ENCODE measurements at regions not wholly inside any gene's neighbourhood (a gene's known extent, or its start where the extent isn't known, plus 50 kb on each side); places are given as distances from the start of the nearest gene placed in this dataset.

DNA sequence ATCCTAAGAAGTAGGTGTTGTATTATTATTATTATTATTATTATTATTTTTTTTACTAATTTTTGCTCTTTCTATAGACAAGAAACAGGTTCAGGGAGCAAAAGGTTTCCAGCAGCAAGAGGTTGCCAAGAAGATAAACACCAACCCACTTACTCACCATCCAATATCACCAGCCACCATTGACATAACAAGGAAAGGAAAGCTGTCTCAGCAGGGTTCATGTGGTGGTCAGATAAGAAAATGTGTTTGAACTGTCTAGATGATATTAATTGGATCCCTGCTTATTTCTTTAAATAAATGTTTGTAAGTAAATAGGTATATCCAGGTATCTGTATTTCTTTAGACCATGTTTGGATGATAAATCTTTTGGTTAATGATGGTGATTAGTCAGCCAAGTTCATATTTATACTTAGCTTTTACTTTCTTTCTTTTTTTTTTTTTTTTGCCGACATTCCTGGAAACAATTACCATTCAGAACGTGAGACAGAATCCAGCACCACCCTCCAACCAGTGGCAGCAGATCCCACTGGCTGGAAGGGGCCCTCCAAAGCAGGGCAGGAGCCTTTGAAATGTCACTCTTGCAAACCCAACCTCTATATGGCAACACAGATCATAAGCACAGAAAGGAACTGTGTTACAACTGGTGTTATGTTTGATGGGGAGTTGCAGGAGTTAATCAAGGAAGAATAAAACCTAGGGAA, 139.2 kb upstream of the ECI2 start:
- H3K9ac ChIP-seq (ENCODE audit: low read depth, low read length), result no peak overlapping the region
- no peak overlapping the region for H3K4me3 ChIP-seq (ENCODE audit: low read depth, low read length)
- H3K9me3 ChIP-seq (ENCODE audit: control insufficient read depth, insufficient read depth, low read length), result no peaks in the 10 kb centered on the region
- no peaks in the 10 kb centered on the region for H3K27me3 ChIP-seq (ENCODE audit: control insufficient read depth, insufficient read depth, low read length)
- H3K4me1 ChIP-seq (ENCODE audit: control insufficient read depth, insufficient read depth, low read length), result no peaks in the 10 kb centered on the region
- no peaks in the 10 kb centered on the region for H3K36me3 ChIP-seq (ENCODE audit: control insufficient read depth, insufficient read depth, low read length)

GRCh38 chr6:4272996-4273395, 137.6 kb upstream of the ECI2 start:
- Histone ChIP-seq H3K4me3 (ENCODE audit: low read depth, low read length) (no peak overlapping the region), H3K9ac (ENCODE audit: low read depth, low read length) (no peak overlapping the region), H3K4me1 (ENCODE audit: control insufficient read depth, insufficient read depth, low read length) (no peaks in the 10 kb centered on the region), H3K9me3 (ENCODE audit: control insufficient read depth, insufficient read depth, low read length) (no peaks in the 10 kb centered on the region), H3K36me3 (ENCODE audit: control insufficient read depth, insufficient read depth, low read length) (no peaks in the 10 kb centered on the region), H3K27me3 (ENCODE audit: control insufficient read depth, insufficient read depth, low read length) (no peaks in the 10 kb centered on the region)

DNA sequence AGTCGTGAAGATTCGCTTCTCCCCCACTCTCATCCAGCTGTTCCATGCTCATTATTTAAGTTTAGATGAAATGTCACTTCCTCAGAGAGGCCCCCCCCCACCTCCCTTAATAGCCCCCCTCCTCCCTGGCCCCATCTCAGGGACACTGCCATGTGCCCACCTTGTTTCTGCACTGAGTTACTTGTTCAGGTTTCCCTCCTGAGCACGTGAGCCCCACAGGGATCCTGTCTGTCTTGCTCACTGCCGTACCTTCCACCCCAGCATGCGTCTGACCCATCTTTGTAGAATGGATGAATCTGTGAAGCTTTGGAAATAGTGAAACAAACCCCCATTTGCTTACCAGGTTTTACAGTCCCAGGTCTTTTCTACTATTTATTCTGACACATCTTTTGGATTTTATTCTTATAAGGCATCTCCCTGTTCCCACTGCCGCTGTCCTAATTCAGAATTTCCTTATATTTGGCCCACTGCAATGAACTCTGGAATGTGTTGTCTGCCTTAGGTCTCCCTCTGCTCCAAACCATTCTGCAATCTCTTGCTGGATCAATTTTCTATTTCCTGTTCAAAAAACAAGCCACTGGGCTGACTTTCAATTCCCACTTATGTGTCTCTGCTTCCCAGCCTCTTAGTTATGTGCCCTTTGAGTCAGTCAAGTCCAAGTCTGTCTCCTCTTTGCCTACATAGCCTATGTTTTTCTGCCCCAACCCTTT, 136.5 kb upstream of the ECI2 start:
- Histone ChIP-seq H3K4me3 (ENCODE audit: low read depth, low read length) (no peak overlapping the region), H3K4me1 (ENCODE audit: control insufficient read depth, insufficient read depth, low read length) (no peaks in the 10 kb centered on the region), H3K27me3 (ENCODE audit: control insufficient read depth, insufficient read depth, low read length) (no peaks in the 10 kb centered on the region), H3K9me3 (ENCODE audit: control insufficient read depth, insufficient read depth, low read length) (no peaks in the 10 kb centered on the region), H3K36me3 (ENCODE audit: control insufficient read depth, insufficient read depth, low read length) (no peaks in the 10 kb centered on the region), H3K9ac (ENCODE audit: low read depth, low read length) (no peak overlapping the region)

DNA sequence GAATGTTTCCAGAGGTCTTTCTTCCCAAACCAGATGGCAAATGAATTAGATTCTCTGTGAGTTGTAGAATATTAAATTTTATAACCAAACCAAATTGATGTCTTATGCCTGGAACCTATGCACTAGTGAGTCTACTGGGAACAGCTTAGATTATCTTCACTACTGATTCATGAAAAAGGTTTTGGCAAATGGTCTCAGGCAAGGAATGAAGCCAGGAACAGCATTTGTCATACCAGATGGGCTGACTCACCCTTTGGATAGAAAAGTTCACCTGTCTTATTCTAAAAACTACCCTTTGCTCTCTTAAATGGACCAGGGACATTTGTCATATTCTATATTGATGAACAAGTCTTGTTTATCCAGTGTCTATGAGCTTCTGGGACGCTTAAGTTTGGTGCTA, 135.4 kb upstream of the ECI2 start:
- H3K4me3 ChIP-seq (ENCODE audit: low read depth, low read length), result no peak overlapping the region
- no peaks in the 10 kb centered on the region for H3K4me1 ChIP-seq (ENCODE audit: control insufficient read depth, insufficient read depth, low read length)
- H3K27me3 ChIP-seq (ENCODE audit: control insufficient read depth, insufficient read depth, low read length), result no peaks in the 10 kb centered on the region
- H3K36me3 ChIP-seq (ENCODE audit: control insufficient read depth, insufficient read depth, low read length), result no peaks in the 10 kb centered on the region
- no peak overlapping the region for H3K9ac ChIP-seq (ENCODE audit: low read depth, low read length)
- no peaks in the 10 kb centered on the region for H3K9me3 ChIP-seq (ENCODE audit: control insufficient read depth, insufficient read depth, low read length)

- no peaks in the 10 kb centered on the region for H3K36me3 ChIP-seq (ENCODE audit: control insufficient read depth, insufficient read depth, low read length)
- no peaks in the 10 kb centered on the region for H3K9me3 ChIP-seq (ENCODE audit: control insufficient read depth, insufficient read depth, low read length)
- no peaks in the 10 kb centered on the region for H3K27me3 ChIP-seq (ENCODE audit: control insufficient read depth, insufficient read depth, low read length)
- no peak overlapping the region for H3K4me3 ChIP-seq (ENCODE audit: low read depth, low read length)
- H3K9ac ChIP-seq (ENCODE audit: low read depth, low read length), result no peak overlapping the region
- no peaks in the 10 kb centered on the region for H3K4me1 ChIP-seq (ENCODE audit: control insufficient read depth, insufficient read depth, low read length)
Measured at GRCh38 chr6:4270001-4270400, 134.6 kb upstream of the ECI2 start.

GRCh38 chr6:4268171-4268570, 132.8 kb upstream of the ECI2 start:
- no peak overlapping the region for H3K4me3 ChIP-seq (ENCODE audit: low read depth, low read length)
- no peaks in the 10 kb centered on the region for H3K36me3 ChIP-seq (ENCODE audit: control insufficient read depth, insufficient read depth, low read length)
- no peaks in the 10 kb centered on the region for H3K4me1 ChIP-seq (ENCODE audit: control insufficient read depth, insufficient read depth, low read length)
- H3K9me3 ChIP-seq (ENCODE audit: control insufficient read depth, insufficient read depth, low read length), result no peaks in the 10 kb centered on the region
- H3K27me3 ChIP-seq (ENCODE audit: control insufficient read depth, insufficient read depth, low read length), result no peaks in the 10 kb centered on the region
- H3K9ac ChIP-seq (ENCODE audit: low read depth, low read length), result no peak overlapping the region

GRCh38 chr6:4265740-4266139, 130.4 kb upstream of the ECI2 start:
- Histone ChIP-seq H3K9ac (ENCODE audit: low read depth, low read length) (no peak overlapping the region), H3K27me3 (ENCODE audit: control insufficient read depth, insufficient read depth, low read length) (no peaks in the 10 kb centered on the region), H3K36me3 (ENCODE audit: control insufficient read depth, insufficient read depth, low read length) (no peaks in the 10 kb centered on the region), H3K4me1 (ENCODE audit: control insufficient read depth, insufficient read depth, low read length) (no peaks in the 10 kb centered on the region), H3K9me3 (ENCODE audit: control insufficient read depth, insufficient read depth, low read length) (no peaks in the 10 kb centered on the region), H3K4me3 (ENCODE audit: low read depth, low read length) (no peak overlapping the region)

GRCh38 chr6:4264601-4265000, 129.2 kb upstream of the ECI2 start:
- Histone ChIP-seq H3K4me3 (ENCODE audit: low read depth, low read length) (no peak overlapping the region), H3K9me3 (ENCODE audit: control insufficient read depth, insufficient read depth, low read length) (no peaks in the 10 kb centered on the region), H3K4me1 (ENCODE audit: control insufficient read depth, insufficient read depth, low read length) (no peaks in the 10 kb centered on the region), H3K36me3 (ENCODE audit: control insufficient read depth, insufficient read depth, low read length) (no peaks in the 10 kb centered on the region), H3K27me3 (ENCODE audit: control insufficient read depth, insufficient read depth, low read length) (no peaks in the 10 kb centered on the region), H3K9ac (ENCODE audit: low read depth, low read length) (no peak overlapping the region)

- no peaks in the 10 kb centered on the region for H3K36me3 ChIP-seq (ENCODE audit: control insufficient read depth, insufficient read depth, low read length)
- no peaks in the 10 kb centered on the region for H3K4me1 ChIP-seq (ENCODE audit: control insufficient read depth, insufficient read depth, low read length)
- no peak overlapping the region for H3K4me3 ChIP-seq (ENCODE audit: low read depth, low read length)
- no peaks in the 10 kb centered on the region for H3K27me3 ChIP-seq (ENCODE audit: control insufficient read depth, insufficient read depth, low read length)
- H3K9me3 ChIP-seq (ENCODE audit: control insufficient read depth, insufficient read depth, low read length), result no peaks in the 10 kb centered on the region
- H3K9ac ChIP-seq (ENCODE audit: low read depth, low read length), result no peak overlapping the region
Measured at GRCh38 chr6:4264081-4264480, 128.7 kb upstream of the ECI2 start.

DNA sequence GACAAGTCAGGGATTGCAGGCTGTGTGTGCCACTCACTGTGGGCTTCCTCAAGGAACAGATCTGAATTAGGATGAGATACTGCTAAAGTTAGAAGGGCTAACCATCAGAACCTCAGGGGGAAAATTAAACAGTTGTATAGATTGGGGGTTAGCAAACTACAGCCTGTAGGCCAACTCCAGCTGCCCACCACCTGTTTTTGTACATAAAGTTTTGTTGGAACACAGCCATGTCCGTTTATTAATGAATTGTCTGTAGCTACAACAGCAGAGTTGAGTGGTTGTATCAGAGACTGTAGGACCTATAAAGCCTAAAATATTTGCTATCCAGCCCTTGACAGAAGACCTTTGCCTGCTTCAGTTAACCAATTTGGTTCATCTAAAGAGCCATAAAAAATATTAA, 127.2 kb upstream of the ECI2 start:
- H3K36me3 ChIP-seq (ENCODE audit: control insufficient read depth, insufficient read depth, low read length), result no peaks in the 10 kb centered on the region
- no peak overlapping the region for H3K9ac ChIP-seq (ENCODE audit: low read depth, low read length)
- no peaks in the 10 kb centered on the region for H3K4me1 ChIP-seq (ENCODE audit: control insufficient read depth, insufficient read depth, low read length)
- no peak overlapping the region for H3K4me3 ChIP-seq (ENCODE audit: low read depth, low read length)
- H3K9me3 ChIP-seq (ENCODE audit: control insufficient read depth, insufficient read depth, low read length), result no peaks in the 10 kb centered on the region
- H3K27me3 ChIP-seq (ENCODE audit: control insufficient read depth, insufficient read depth, low read length), result no peaks in the 10 kb centered on the region

DNA sequence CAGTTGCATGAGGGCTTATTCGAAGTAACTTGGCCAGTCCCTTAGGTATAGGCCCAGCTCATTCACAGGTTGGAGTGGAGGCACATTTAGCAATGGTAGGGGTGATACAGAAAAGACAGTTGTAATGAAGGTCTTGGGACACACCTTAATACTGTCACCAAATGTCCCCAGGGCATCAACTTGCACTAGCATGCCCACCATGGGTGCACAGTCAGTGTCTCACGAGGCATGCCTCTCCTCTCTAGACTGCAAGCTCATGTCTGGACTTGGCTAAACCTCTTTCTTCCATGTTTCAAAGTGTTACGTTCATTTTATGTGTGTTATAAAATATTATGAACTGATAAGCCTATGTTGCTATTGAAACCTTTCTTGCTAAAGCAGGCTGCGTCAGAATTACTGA, 124.0 kb upstream of the ECI2 start:
- no peak overlapping the region for H3K4me3 ChIP-seq (ENCODE audit: low read depth, low read length)
- H3K27me3 ChIP-seq (ENCODE audit: control insufficient read depth, insufficient read depth, low read length), result no peaks in the 10 kb centered on the region
- H3K36me3 ChIP-seq (ENCODE audit: control insufficient read depth, insufficient read depth, low read length), result no peaks in the 10 kb centered on the region
- H3K4me1 ChIP-seq (ENCODE audit: control insufficient read depth, insufficient read depth, low read length), result no peaks in the 10 kb centered on the region
- no peaks in the 10 kb centered on the region for H3K9me3 ChIP-seq (ENCODE audit: control insufficient read depth, insufficient read depth, low read length)
- H3K9ac ChIP-seq (ENCODE audit: low read depth, low read length), result no peak overlapping the region

DNA sequence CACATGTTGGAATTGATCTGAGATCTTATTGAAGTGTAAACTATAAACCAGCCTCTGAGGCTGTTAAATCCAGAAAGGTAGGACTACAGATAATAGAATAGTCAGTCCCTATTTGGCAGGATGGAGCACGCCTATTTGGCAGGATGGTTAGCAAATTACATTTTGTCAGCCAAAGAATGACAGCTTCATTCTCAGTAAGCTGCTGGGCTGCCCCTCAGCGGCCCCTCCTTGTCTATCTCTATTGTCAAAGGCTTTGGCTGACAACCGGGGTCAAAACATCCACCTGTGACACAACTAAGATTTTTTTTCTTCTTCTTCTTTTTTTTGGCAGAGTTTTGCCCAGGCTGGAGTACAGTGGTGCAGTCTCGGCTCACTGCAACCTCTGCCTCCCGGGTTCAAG, 123.4 kb upstream of the ECI2 start:
- Histone ChIP-seq H3K4me1 (ENCODE audit: control insufficient read depth, insufficient read depth, low read length) (no peaks in the 10 kb centered on the region), H3K9me3 (ENCODE audit: control insufficient read depth, insufficient read depth, low read length) (no peaks in the 10 kb centered on the region), H3K27me3 (ENCODE audit: control insufficient read depth, insufficient read depth, low read length) (no peaks in the 10 kb centered on the region), H3K9ac (ENCODE audit: low read depth, low read length) (no peak overlapping the region), H3K36me3 (ENCODE audit: control insufficient read depth, insufficient read depth, low read length) (no peaks in the 10 kb centered on the region), H3K4me3 (ENCODE audit: low read depth, low read length) (no peak overlapping the region)

Measured in iPS-15b (cell line).